ENCODE measurements at regions not wholly inside any gene's neighbourhood (a gene's known extent, or its start where the extent isn't known, plus 50 kb on each side); places are given as distances from the start of the nearest gene placed in this dataset.

DNA sequence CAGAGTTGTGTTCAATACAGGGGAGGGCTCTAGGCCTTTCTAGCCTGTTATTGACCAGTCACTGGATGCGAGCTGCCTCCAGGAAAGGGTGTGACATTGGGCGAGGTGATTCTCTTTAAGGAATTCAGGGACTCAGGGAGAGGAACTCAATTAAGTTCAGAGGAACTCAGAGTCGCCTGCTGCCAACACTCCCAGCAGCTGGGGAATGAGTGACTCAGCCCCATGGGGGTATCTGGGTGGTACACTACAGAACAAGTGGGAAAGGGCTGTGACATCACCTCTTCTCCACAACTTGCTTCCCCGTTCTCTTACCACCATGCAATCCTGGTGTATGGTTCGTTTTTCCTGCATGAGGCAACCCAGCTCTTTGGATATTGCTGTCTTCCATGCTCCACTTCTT, 50.4 kb upstream of the CYRIA start:
- no peak for DNase-seq
